GM23338 (cell line): ENCODE measurements at regions not wholly inside any gene's neighbourhood (a gene's known extent, or its start where the extent isn't known, plus 50 kb on each side); places are given as distances from the start of the nearest gene placed in this dataset.

Source experiments
- ATAC-seq: fragments of 200-7000 bp; cut with Tn5 transposase; 3 replicates; pipeline ENCODE4 v1.9.1; 2020
- DNase-seq: peaks from one replicate; pipeline ENCODE4 v3.0.0-alpha.2; 2015; ENCODE audit warnings: low spot score
- H2AFZ ChIP-seq: fragments of 200-600 bp; sonication (generic); 2 replicates; pipeline ENCODE4 v1.8.0; 2016; ENCODE audit warnings: antibody characterized with exemption, mild to moderate bottlenecking, moderate library complexity
- H3F3A ChIP-seq: fragments of 200-600 bp; sonication (generic); replicated peaks from 2 replicates; pipeline ENCODE4 v1.8.0; 2017; ENCODE audit warnings: antibody characterized with exemption, mixed run types, low read depth
- H3K27ac ChIP-seq: fragments of 200-600 bp; sonication (generic); 2 replicates; pipeline ENCODE4 v1.6.1; 2016; ENCODE audit warnings: low read depth
- H3K27me3 ChIP-seq: fragments of 200-600 bp; sonication (generic); 2 replicates; pipeline ENCODE4 v1.8.0; 2016; ENCODE audit warnings: mild to moderate bottlenecking, mixed run types, moderate library complexity; ENCODE audit not compliant: insufficient read depth
- H3K36me3 ChIP-seq: fragments of 200-600 bp; sonication (generic); 2 replicates; pipeline ENCODE4 v1.8.0; 2016; ENCODE audit warnings: mild to moderate bottlenecking; ENCODE audit not compliant: insufficient read depth
- H3K4me1 ChIP-seq: fragments of 200-600 bp; sonication (generic); 2 replicates; pipeline ENCODE4 v1.8.0; 2016; ENCODE audit warnings: mild to moderate bottlenecking, moderate library complexity; ENCODE audit not compliant: insufficient read depth
- H3K4me2 ChIP-seq: fragments of 200-600 bp; sonication (generic); 2 replicates; pipeline ENCODE4 v1.7.1; 2017; ENCODE audit warnings: mixed run types
- H3K4me3 ChIP-seq: fragments of 200-600 bp; sonication (generic); 2 replicates; pipeline ENCODE4 v1.6.1; 2016; ENCODE audit warnings: mixed run types
- H3K79me2 ChIP-seq: fragments of 200-600 bp; sonication (generic); replicated peaks from 2 replicates; pipeline ENCODE4 v1.8.0; 2017; ENCODE audit warnings: mild to moderate bottlenecking; ENCODE audit not compliant: insufficient read depth
- H3K9me2 ChIP-seq: fragments of 200-600 bp; sonication (generic); 2 replicates; pipeline ENCODE4 v1.8.0; 2017; ENCODE audit not compliant: insufficient read depth
- H4K20me1 ChIP-seq: fragments of 200-600 bp; sonication (generic); replicated peaks from 2 replicates; pipeline ENCODE4 v1.8.0; 2017; ENCODE audit warnings: mild to moderate bottlenecking; ENCODE audit not compliant: insufficient read depth
- H3K27ac Mint-ChIP-seq: 2 replicates; pipeline ENCODE4 v1.8.0; 2020; ENCODE audit warnings: inconsistent platforms, mild to moderate bottlenecking, moderate library complexity, mixed read lengths
- H3K27me3 Mint-ChIP-seq: 3 replicates; pipeline ENCODE4 v1.8.0; 2022; ENCODE audit warnings: low read depth, mild to moderate bottlenecking, moderate library complexity, mixed read lengths, inconsistent platforms; ENCODE audit not compliant: insufficient read depth, poor library complexity
- H3K36me3 Mint-ChIP-seq: 3 replicates; pipeline ENCODE4 v1.8.0; 2021; ENCODE audit warnings: low read depth, mild to moderate bottlenecking, inconsistent platforms, moderate library complexity, mixed read lengths
- H3K4me1 Mint-ChIP-seq: 3 replicates; pipeline ENCODE4 v1.8.0; 2020; ENCODE audit warnings: mild to moderate bottlenecking, inconsistent platforms, mixed read lengths
- H3K4me3 Mint-ChIP-seq: 3 replicates; pipeline ENCODE4 v1.8.0; 2021; ENCODE audit warnings: moderate library complexity, mild to moderate bottlenecking, inconsistent platforms, mixed read lengths
- H3K9me3 Mint-ChIP-seq: 3 replicates; pipeline ENCODE4 v1.8.0; 2020; ENCODE audit warnings: moderate library complexity, mild to moderate bottlenecking, inconsistent platforms, mixed read lengths
- CREB1 ChIP-seq: fragments of 250-450 bp; sonication (Bioruptor Pico); IDR thresholded peaks from 2 replicates; pipeline ENCODE4 v1.5.0; 2020; ENCODE audit warnings: low read depth, mild to moderate bottlenecking, moderate library complexity
- EZH2 ChIP-seq: fragments of 200-600 bp; sonication (generic); IDR thresholded peaks from one replicate; pipeline ENCODE4 v1.8.0; 2017; ENCODE audit warnings: antibody characterized with exemption, mild to moderate bottlenecking, low read depth; ENCODE audit not compliant: unreplicated experiment
- EZH2phosphoT487 ChIP-seq: fragments of 200-600 bp; sonication (generic); IDR thresholded peaks from one replicate; pipeline ENCODE4 v1.8.1; 2018; ENCODE audit warnings: antibody characterized with exemption; ENCODE audit not compliant: unreplicated experiment
- NANOG ChIP-seq: IDR thresholded peaks from 2 replicates; pipeline ENCODE4 v1.6.1; 2016; ENCODE audit warnings: antibody characterized with exemption, borderline replicate concordance
- POLR2AphosphoS5 ChIP-seq: IDR thresholded peaks from 2 replicates; pipeline ENCODE4 v1.6.1; 2016; ENCODE audit warnings: antibody characterized with exemption, low read depth
- STAT1 ChIP-seq: IDR thresholded peaks from one replicate; pipeline ENCODE4 v1.6.1; 2016; ENCODE audit warnings: antibody characterized with exemption; ENCODE audit not compliant: unreplicated experiment
- ZNF114 ChIP-seq: fragments of 250-450 bp; sonication (Bioruptor Pico); IDR thresholded peaks from 2 replicates; pipeline ENCODE4 v1.5.0; 2020; ENCODE audit warnings: mild to moderate bottlenecking, moderate library complexity
- ZNF331 ChIP-seq: fragments of 250-450 bp; sonication (Bioruptor Pico); IDR thresholded peaks from 2 replicates; pipeline ENCODE4 v1.5.0; 2020; ENCODE audit warnings: low read depth, mild to moderate bottlenecking, moderate library complexity
- TF ChIP-seq, protein P1 (sequence below): fragments of 250-450 bp; sonication (Bioruptor Pico); IDR thresholded peaks from 2 replicates; pipeline ENCODE4 v1.5.0; 2020; ENCODE audit warnings: mild to moderate bottlenecking, moderate library complexity
- TF ChIP-seq, protein P2 (sequence below), 2 experiments: fragments of 200-600 bp in 1 of 2; sonication (generic) in 1 of 2; conservative IDR thresholded peaks; 2 replicates each; pipeline versions ENCODE4 v1.5.1 to v1.6.1; 2016 to 2017; ENCODE audit warnings: antibody characterized with exemption in 2 of 2, low read depth in 2 of 2, mild to moderate bottlenecking in 2 of 2, moderate library complexity in 1 of 2
- TF ChIP-seq, protein P3 (sequence below): IDR thresholded peaks from one replicate; pipeline ENCODE4 v1.6.1; 2018; ENCODE audit warnings: antibody characterized with exemption; ENCODE audit not compliant: unreplicated experiment

- TF ChIP-seq, protein P1, sequence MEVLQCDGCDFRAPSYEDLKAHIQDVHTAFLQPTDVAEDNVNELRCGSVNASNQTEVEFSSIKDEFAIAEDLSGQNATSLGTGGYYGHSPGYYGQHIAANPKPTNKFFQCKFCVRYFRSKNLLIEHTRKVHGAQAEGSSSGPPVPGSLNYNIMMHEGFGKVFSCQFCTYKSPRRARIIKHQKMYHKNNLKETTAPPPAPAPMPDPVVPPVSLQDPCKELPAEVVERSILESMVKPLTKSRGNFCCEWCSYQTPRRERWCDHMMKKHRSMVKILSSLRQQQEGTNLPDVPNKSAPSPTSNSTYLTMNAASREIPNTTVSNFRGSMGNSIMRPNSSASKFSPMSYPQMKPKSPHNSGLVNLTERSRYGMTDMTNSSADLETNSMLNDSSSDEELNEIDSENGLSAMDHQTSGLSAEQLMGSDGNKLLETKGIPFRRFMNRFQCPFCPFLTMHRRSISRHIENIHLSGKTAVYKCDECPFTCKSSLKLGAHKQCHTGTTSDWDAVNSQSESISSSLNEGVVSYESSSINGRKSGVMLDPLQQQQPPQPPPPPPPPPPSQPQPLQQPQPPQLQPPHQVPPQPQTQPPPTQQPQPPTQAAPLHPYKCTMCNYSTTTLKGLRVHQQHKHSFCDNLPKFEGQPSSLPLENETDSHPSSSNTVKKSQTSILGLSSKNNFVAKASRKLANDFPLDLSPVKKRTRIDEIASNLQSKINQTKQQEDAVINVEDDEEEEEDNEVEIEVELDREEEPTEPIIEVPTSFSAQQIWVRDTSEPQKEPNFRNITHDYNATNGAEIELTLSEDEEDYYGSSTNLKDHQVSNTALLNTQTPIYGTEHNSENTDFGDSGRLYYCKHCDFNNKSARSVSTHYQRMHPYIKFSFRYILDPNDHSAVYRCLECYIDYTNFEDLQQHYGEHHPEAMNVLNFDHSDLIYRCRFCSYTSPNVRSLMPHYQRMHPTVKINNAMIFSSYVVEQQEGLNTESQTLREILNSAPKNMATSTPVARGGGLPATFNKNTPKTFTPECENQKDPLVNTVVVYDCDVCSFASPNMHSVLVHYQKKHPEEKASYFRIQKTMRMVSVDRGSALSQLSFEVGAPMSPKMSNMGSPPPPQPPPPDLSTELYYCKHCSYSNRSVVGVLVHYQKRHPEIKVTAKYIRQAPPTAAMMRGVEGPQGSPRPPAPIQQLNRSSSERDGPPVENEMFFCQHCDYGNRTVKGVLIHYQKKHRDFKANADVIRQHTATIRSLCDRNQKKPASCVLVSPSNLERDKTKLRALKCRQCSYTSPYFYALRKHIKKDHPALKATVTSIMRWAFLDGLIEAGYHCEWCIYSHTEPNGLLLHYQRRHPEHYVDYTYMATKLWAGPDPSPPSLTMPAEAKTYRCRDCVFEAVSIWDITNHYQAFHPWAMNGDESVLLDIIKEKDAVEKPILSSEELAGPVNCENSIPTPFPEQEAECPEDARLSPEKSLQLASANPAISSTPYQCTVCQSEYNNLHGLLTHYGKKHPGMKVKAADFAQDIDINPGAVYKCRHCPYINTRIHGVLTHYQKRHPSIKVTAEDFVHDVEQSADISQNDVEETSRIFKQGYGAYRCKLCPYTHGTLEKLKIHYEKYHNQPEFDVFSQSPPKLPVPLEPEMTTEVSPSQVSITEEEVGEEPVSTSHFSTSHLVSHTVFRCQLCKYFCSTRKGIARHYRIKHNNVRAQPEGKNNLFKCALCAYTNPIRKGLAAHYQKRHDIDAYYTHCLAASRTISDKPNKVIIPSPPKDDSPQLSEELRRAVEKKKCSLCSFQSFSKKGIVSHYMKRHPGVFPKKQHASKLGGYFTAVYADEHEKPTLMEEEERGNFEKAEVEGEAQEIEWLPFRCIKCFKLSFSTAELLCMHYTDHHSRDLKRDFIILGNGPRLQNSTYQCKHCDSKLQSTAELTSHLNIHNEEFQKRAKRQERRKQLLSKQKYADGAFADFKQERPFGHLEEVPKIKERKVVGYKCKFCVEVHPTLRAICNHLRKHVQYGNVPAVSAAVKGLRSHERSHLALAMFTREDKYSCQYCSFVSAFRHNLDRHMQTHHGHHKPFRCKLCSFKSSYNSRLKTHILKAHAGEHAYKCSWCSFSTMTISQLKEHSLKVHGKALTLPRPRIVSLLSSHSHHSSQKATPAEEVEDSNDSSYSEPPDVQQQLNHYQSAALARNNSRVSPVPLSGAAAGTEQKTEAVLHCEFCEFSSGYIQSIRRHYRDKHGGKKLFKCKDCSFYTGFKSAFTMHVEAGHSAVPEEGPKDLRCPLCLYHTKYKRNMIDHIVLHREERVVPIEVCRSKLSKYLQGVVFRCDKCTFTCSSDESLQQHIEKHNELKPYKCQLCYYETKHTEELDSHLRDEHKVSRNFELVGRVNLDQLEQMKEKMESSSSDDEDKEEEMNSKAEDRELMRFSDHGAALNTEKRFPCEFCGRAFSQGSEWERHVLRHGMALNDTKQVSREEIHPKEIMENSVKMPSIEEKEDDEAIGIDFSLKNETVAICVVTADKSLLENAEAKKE = no peak
- TF ChIP-seq CREB1 (CRISPR knock-in tag) (no peak), STAT1 (no peak), EZH2 (no peak), EZH2phosphoT487 (no peak), NANOG (no peak)
Measured at GRCh38 chr11:44403587-44404273, 93.8 kb upstream of the ALX4 start (continued).

- Mint-ChIP-seq H3K4me1 (peaks cover 9% of the 10 kb centered on the region), H3K27ac (no peak overlapping the region)
- TF ChIP-seq, protein P2, sequence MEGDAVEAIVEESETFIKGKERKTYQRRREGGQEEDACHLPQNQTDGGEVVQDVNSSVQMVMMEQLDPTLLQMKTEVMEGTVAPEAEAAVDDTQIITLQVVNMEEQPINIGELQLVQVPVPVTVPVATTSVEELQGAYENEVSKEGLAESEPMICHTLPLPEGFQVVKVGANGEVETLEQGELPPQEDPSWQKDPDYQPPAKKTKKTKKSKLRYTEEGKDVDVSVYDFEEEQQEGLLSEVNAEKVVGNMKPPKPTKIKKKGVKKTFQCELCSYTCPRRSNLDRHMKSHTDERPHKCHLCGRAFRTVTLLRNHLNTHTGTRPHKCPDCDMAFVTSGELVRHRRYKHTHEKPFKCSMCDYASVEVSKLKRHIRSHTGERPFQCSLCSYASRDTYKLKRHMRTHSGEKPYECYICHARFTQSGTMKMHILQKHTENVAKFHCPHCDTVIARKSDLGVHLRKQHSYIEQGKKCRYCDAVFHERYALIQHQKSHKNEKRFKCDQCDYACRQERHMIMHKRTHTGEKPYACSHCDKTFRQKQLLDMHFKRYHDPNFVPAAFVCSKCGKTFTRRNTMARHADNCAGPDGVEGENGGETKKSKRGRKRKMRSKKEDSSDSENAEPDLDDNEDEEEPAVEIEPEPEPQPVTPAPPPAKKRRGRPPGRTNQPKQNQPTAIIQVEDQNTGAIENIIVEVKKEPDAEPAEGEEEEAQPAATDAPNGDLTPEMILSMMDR (conservative IDR thresholded peaks at IDR 0.05; ENCODE audit: low read depth in 2 of 2) = no peak
- TF ChIP-seq POLR2AphosphoS5 = no peak
- no peak for TF ChIP-seq NANOG
- TF ChIP-seq ZNF331 (CRISPR knock-in tag) = no peak
- TF ChIP-seq STAT1 = no peak
- TF ChIP-seq, protein P3, sequence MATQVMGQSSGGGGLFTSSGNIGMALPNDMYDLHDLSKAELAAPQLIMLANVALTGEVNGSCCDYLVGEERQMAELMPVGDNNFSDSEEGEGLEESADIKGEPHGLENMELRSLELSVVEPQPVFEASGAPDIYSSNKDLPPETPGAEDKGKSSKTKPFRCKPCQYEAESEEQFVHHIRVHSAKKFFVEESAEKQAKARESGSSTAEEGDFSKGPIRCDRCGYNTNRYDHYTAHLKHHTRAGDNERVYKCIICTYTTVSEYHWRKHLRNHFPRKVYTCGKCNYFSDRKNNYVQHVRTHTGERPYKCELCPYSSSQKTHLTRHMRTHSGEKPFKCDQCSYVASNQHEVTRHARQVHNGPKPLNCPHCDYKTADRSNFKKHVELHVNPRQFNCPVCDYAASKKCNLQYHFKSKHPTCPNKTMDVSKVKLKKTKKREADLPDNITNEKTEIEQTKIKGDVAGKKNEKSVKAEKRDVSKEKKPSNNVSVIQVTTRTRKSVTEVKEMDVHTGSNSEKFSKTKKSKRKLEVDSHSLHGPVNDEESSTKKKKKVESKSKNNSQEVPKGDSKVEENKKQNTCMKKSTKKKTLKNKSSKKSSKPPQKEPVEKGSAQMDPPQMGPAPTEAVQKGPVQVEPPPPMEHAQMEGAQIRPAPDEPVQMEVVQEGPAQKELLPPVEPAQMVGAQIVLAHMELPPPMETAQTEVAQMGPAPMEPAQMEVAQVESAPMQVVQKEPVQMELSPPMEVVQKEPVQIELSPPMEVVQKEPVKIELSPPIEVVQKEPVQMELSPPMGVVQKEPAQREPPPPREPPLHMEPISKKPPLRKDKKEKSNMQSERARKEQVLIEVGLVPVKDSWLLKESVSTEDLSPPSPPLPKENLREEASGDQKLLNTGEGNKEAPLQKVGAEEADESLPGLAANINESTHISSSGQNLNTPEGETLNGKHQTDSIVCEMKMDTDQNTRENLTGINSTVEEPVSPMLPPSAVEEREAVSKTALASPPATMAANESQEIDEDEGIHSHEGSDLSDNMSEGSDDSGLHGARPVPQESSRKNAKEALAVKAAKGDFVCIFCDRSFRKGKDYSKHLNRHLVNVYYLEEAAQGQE = no peak
- TF ChIP-seq ZNF114 (CRISPR knock-in tag) = no peak
Measured at GRCh38 chr11:44404301-44404700, 94.4 kb upstream of the ALX4 start.

More at GRCh38 chr11:44404301-44404700, 94.4 kb upstream of the ALX4 start:
- H3K4me3 Mint-ChIP-seq = no peak overlapping the region
- H3K36me3 Mint-ChIP-seq = no peaks in the 10 kb centered on the region
- Histone ChIP-seq H4K20me1 (no peaks in the 10 kb centered on the region), H2AFZ (no peak overlapping the region), H3K36me3 (no peaks in the 10 kb centered on the region), H3K79me2 (no peaks in the 10 kb centered on the region), H3F3A (no peaks in the 10 kb centered on the region), H3K9me2 (0 out of 2 replicates have a peak, but pooled peaks cover 7% of the 10 kb centered on the region), H3K4me1 (no peaks in the 10 kb centered on the region), H3K4me3 (no peak overlapping the region), H3K27me3 (no peaks in the 10 kb centered on the region), H3K27ac (no peak overlapping the region), H3K4me2 (no peak overlapping the region)
- H3K27me3 Mint-ChIP-seq = peaks cover 5% of the 10 kb centered on the region
- no peak for ATAC-seq
- DNase-seq = no peak
- no peaks in the 10 kb centered on the region for H3K9me3 Mint-ChIP-seq
